SK-N-SH (cell line): ENCODE measurements at regions not wholly inside any gene's neighbourhood (a gene's known extent, or its start where the extent isn't known, plus 50 kb on each side); places are given as distances from the start of the nearest gene placed in this dataset.

Source experiments
- CTCF ChIP-seq: fragments of 200-600 bp; sonication (generic); IDR thresholded peaks from 2 replicates; pipeline ENCODE4 v1.6.1; 2017; ENCODE audit warnings: antibody characterized with exemption, mild to moderate bottlenecking, moderate library complexity
- PBX3 ChIP-seq: IDR thresholded peaks from 2 replicates; pipeline ENCODE4; 2012
- RXRA ChIP-seq: IDR thresholded peaks from 2 replicates; pipeline ENCODE4 v1.4.0; 2012; ENCODE audit warnings: low read depth, mild to moderate bottlenecking, borderline replicate concordance
- SMC3 ChIP-seq: IDR thresholded peaks from 2 replicates; pipeline ENCODE4 v1.6.1; 2012; ENCODE audit warnings: low read depth, low read length, improper control_type of control experiment

GRCh38 chr6:74604279-74604678 lies 601.6 kb downstream of the COL12A1 start:
- TF ChIP-seq CTCF (no peak), PBX3 (no peak), RXRA (no peak), SMC3 (no peak)
